ENCODE measurements at regions not wholly inside any gene's neighbourhood (a gene's known extent, or its start where the extent isn't known, plus 50 kb on each side); places are given as distances from the start of the nearest gene placed in this dataset.
"Not testable (repeated sequence)": the region's sequence is repeated elsewhere in the genome, so short reads cannot be mapped to it uniquely, and the experiment has no call there.

DNA sequence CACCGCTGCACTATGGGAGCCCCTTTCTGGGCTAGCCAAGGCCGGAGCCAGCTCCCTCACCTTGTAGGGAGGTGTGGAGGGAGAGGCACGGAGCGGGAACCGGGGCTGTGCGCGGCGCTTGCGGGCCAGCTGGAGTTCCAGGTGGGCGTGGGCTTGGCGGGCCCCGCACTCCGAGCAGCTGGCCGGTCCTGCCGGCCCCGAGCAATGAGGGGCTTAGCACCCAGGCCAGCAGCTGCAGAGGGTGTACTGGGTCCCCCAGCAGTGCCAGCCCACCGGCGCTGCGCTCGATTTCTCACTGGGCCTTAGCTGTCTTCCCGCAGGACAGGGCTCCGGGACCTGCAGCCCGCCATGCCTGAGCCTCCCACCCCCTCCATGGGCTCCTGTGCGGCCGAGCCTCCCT is 53.3 kb upstream of the NID2 start:
- DNase-seq = not testable (repeated sequence)

DNA sequence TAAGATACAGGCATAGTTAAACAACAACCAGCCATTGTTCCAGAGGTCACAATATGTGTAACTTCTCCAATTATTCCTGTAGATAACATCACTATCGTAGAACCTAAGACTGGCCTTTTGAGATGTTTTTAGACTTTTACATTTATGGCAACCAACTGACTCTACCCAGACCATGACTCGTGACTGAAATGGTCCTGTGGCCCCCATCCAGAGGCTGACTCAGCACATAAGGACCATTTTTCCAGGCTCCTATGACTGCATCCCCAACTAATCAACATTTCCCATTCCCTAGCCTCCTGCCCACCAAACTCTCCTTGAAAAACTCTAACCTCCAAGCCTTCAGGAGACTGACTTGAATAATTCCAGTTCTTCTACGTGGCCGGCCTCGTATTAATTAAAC is 52.6 kb upstream of the NID2 start:
- DNase-seq = no peak

DNA sequence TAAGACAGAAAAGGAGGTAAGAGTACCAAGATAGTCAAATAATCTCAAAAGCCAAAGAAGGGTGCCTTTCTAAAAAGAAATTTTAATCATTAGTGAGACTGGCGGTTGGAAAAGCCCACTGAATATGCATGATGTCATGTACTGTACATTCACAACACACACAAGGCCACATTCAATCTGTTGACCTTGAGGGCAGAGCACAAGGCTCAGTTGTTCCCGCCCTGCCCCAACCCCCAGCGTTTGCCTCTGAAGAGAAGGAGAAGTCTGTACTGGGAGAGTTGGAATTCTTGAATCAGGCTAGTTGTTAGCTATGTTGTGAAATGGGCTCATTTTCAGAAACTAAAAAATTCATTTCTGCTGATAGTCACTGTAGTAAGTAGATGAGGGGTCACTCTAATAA is 50.2 kb upstream of the NID2 start:
- DNase-seq = no peak

Measured in GOT3 (cell line).